ENCODE measurements at regions not wholly inside any gene's neighbourhood (a gene's known extent, or its start where the extent isn't known, plus 50 kb on each side); places are given as distances from the start of the nearest gene placed in this dataset.

DNA sequence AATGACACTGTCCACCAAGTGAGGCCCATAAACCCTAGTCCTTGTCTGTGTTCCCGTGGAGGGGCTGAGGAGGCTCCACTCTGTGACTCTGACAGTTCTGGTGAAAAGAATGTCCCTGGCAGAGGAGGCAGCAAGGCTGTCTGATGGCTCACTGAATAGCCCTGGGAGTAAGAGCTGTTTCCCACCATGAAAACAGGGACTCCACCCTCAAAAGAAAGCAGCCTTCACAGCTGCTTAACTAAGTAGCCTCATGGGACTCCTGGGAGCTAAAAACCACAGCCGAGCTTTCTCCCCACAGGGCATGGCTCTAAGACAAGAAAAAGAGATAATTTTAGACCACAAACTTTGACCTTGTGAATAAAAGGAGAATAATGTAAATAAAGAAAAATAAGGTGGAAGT is 135.1 kb upstream of the FRY start:
- no peak for TF ChIP-seq POLR2AphosphoS5 (IDR thresholded peaks at IDR 0.05; ENCODE audit: low read depth, low read length)
- no peak for TF ChIP-seq ELF1 (IDR thresholded peaks at IDR 0.05)
- TF ChIP-seq RAD21 (IDR thresholded peaks at IDR 0.05; ENCODE audit: low read length) = no peak
- TF ChIP-seq, protein P1, sequence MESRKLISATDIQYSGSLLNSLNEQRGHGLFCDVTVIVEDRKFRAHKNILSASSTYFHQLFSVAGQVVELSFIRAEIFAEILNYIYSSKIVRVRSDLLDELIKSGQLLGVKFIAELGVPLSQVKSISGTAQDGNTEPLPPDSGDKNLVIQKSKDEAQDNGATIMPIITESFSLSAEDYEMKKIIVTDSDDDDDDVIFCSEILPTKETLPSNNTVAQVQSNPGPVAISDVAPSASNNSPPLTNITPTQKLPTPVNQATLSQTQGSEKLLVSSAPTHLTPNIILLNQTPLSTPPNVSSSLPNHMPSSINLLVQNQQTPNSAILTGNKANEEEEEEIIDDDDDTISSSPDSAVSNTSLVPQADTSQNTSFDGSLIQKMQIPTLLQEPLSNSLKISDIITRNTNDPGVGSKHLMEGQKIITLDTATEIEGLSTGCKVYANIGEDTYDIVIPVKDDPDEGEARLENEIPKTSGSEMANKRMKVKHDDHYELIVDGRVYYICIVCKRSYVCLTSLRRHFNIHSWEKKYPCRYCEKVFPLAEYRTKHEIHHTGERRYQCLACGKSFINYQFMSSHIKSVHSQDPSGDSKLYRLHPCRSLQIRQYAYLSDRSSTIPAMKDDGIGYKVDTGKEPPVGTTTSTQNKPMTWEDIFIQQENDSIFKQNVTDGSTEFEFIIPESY (IDR thresholded peaks at IDR 0.05; ENCODE audit: borderline replicate concordance, low read depth) = no peak
- TF ChIP-seq RCOR1 (IDR thresholded peaks at IDR 0.05; ENCODE audit: low read length) = no peak
- TF ChIP-seq CTCF (IDR thresholded peaks at IDR 0.05) = no peak
- no peak for TF ChIP-seq JUND (IDR thresholded peaks at IDR 0.05)
- no peak for TF ChIP-seq EP300 (IDR thresholded peaks at IDR 0.05; ENCODE audit: borderline replicate concordance in 1 of 2, low read depth in 1 of 2, low read length in 1 of 2)
- no peak for TF ChIP-seq CHD2 (IDR thresholded peaks at IDR 0.05; ENCODE audit: low read length, partially characterized antibody)
